HEK293 (cell line): ENCODE measurements at regions not wholly inside any gene's neighbourhood (a gene's known extent, or its start where the extent isn't known, plus 50 kb on each side); places are given as distances from the start of the nearest gene placed in this dataset.

Source experiments
- CTCF ChIA-PET: fragments of 350-600 bp; formaldehyde crosslinking; extraction: SDS; loops from one replicate; lab custom pipeline; 2021; ENCODE audit warnings: antibody characterized with exemption; lab: Yijun Ruan, JAX
- POLR2A ChIA-PET: fragments of 300-600 bp; formaldehyde crosslinking; extraction: SDS; loops from one replicate; lab custom pipeline; 2020; ENCODE audit warnings: antibody characterized with exemption, inconsistent platforms; lab: Yijun Ruan, JAX
- H3K27ac ChIP-seq: fragments of 200-500 bp; sonication (Bioruptor generic); 2 replicates; pipeline ENCODE4 v1.5.1; 2014; ENCODE audit warnings: low read depth, low read length, control low read depth, inconsistent platforms; ENCODE audit errors: extremely low read depth
- H3K36me3 ChIP-seq, 2 experiments: fragments of 200-500 bp in 1 of 2; sonication (Bioruptor generic) in 1 of 2; 1 replicate in 1 of 2; 2 replicates in 1 of 2; pipeline ENCODE4 v1.5.1; 2014 to 2017; ENCODE audit warnings: inconsistent platforms in 2 of 2, low read length in 2 of 2; ENCODE audit not compliant: control insufficient read depth in 2 of 2, insufficient read depth in 1 of 2
- H3K4me1 ChIP-seq: fragments of 200-500 bp; sonication (Bioruptor generic); 2 replicates; pipeline ENCODE4 v1.5.1; 2014; ENCODE audit warnings: mild to moderate bottlenecking, low read length, inconsistent platforms; ENCODE audit not compliant: control insufficient read depth, insufficient read depth
- H3K4me3 ChIP-seq: 2 replicates; pipeline ENCODE4 v1.5.1; 2011; ENCODE audit warnings: low read depth, mild to moderate bottlenecking, control low read depth, low read length, moderate library complexity
- H3K9me3 ChIP-seq: fragments of 200-500 bp; sonication (Bioruptor generic); 2 replicates; pipeline ENCODE4 v1.5.1; 2014; ENCODE audit warnings: low read depth, low read length, inconsistent platforms; ENCODE audit not compliant: control insufficient read depth, insufficient read depth
- FEZF1 ChIP-seq: fragments of 450-650 bp; formaldehyde crosslinking; IDR thresholded peaks from 2 replicates; pipeline ENCODE4 v1.5.1; 2016; ENCODE audit warnings: missing biosample characterization, missing genetic modification characterization
- GLIS2 ChIP-seq: fragments of 450-650 bp; formaldehyde crosslinking; IDR thresholded peaks from 2 replicates; pipeline ENCODE4 v1.5.1; 2016; ENCODE audit warnings: missing biosample characterization, missing genetic modification characterization
- HOXD13 ChIP-seq: sonication (generic); formaldehyde crosslinking; IDR thresholded peaks from 2 replicates; pipeline ENCODE4 v1.8.0; 2022; ENCODE audit warnings: missing genetic modification reagents, borderline replicate concordance
- KLF1 ChIP-seq: fragments of 450-650 bp; formaldehyde crosslinking; IDR thresholded peaks from 2 replicates; pipeline ENCODE4 v1.5.1; 2016; ENCODE audit warnings: missing biosample characterization, missing genetic modification characterization
- KLF9 ChIP-seq: fragments of 450-650 bp; formaldehyde crosslinking; IDR thresholded peaks from 2 replicates; pipeline ENCODE4 v1.5.1; 2016; ENCODE audit warnings: missing biosample characterization, missing genetic modification characterization, low read depth
- SALL2 ChIP-seq: fragments of 450-650 bp; formaldehyde crosslinking; IDR thresholded peaks from 2 replicates; pipeline ENCODE4 v1.5.0; 2017; ENCODE audit warnings: missing biosample characterization, mild to moderate bottlenecking, missing genetic modification characterization, borderline replicate concordance
- YY1 ChIP-seq: fragments of 450-650 bp; formaldehyde crosslinking; IDR thresholded peaks from 2 replicates; pipeline ENCODE4 v1.5.1; 2018; ENCODE audit warnings: missing biosample characterization, missing genetic modification characterization
- YY2 ChIP-seq: fragments of 450-650 bp; formaldehyde crosslinking; IDR thresholded peaks from 2 replicates; pipeline ENCODE4 v1.5.1; 2016; ENCODE audit warnings: missing biosample characterization, missing genetic modification characterization
- ZEB2 ChIP-seq: fragments of 450-650 bp; formaldehyde crosslinking; IDR thresholded peaks from 2 replicates; pipeline ENCODE4 v1.5.1; 2016; ENCODE audit warnings: missing biosample characterization, missing genetic modification characterization
- ZFHX2 ChIP-seq: fragments of 450-650 bp; formaldehyde crosslinking; conservative IDR thresholded peaks from 2 replicates; pipeline ENCODE4 v1.5.1; 2016; ENCODE audit warnings: missing biosample characterization, missing genetic modification characterization
- ZFP41 ChIP-seq: fragments of 450-650 bp; formaldehyde crosslinking; IDR thresholded peaks from 2 replicates; pipeline ENCODE4 v1.5.1; 2016; ENCODE audit warnings: missing biosample characterization, missing genetic modification characterization, borderline replicate concordance
- ZNF10 ChIP-seq: fragments of 450-650 bp; formaldehyde crosslinking; IDR thresholded peaks from 2 replicates; pipeline ENCODE4 v1.5.1; 2017; ENCODE audit warnings: missing biosample characterization, missing genetic modification characterization
- ZNF155 ChIP-seq: fragments of 450-650 bp; formaldehyde crosslinking; IDR thresholded peaks from 2 replicates; pipeline ENCODE4 v1.5.1; 2016; ENCODE audit warnings: missing biosample characterization, missing genetic modification characterization
- ZNF211 ChIP-seq: fragments of 450-650 bp; formaldehyde crosslinking; IDR thresholded peaks from 2 replicates; pipeline ENCODE4 v1.5.1; 2016; ENCODE audit warnings: low read depth, missing biosample characterization, missing genetic modification characterization
- ZNF391 ChIP-seq: fragments of 450-650 bp; formaldehyde crosslinking; IDR thresholded peaks from 2 replicates; pipeline ENCODE4 v1.5.1; 2016; ENCODE audit warnings: low read depth, missing biosample characterization, missing genetic modification characterization, borderline replicate concordance
- ZNF404 ChIP-seq: fragments of 450-650 bp; formaldehyde crosslinking; IDR thresholded peaks from 2 replicates; pipeline ENCODE4 v1.5.1; 2017; ENCODE audit warnings: missing biosample characterization, missing genetic modification characterization
- ZNF423 ChIP-seq: fragments of 450-650 bp; formaldehyde crosslinking; IDR thresholded peaks from 2 replicates; pipeline ENCODE4 v1.5.1; 2016; ENCODE audit warnings: missing biosample characterization, missing genetic modification characterization
- ZNF426 ChIP-seq: fragments of 450-650 bp; formaldehyde crosslinking; IDR thresholded peaks from 2 replicates; pipeline ENCODE4 v1.5.1; 2017; ENCODE audit warnings: missing biosample characterization, missing genetic modification characterization, mild to moderate bottlenecking, inconsistent platforms, moderate library complexity
- ZNF530 ChIP-seq: fragments of 450-650 bp; formaldehyde crosslinking; IDR thresholded peaks from 2 replicates; pipeline ENCODE4 v1.5.1; 2016; ENCODE audit warnings: low read depth, missing biosample characterization, missing genetic modification characterization
- ZNF610 ChIP-seq: fragments of 450-650 bp; formaldehyde crosslinking; IDR thresholded peaks from 2 replicates; pipeline ENCODE4 v1.5.1; 2016; ENCODE audit warnings: missing biosample characterization, missing genetic modification characterization, borderline replicate concordance
- ZNF768 ChIP-seq: fragments of 450-650 bp; formaldehyde crosslinking; IDR thresholded peaks from 2 replicates; pipeline ENCODE4 v1.5.1; 2018; ENCODE audit warnings: missing biosample characterization, mild to moderate bottlenecking, missing genetic modification characterization
- ZNF776 ChIP-seq: fragments of 450-650 bp; formaldehyde crosslinking; IDR thresholded peaks from 2 replicates; pipeline ENCODE4 v1.5.0; 2017; ENCODE audit warnings: missing biosample characterization, missing genetic modification characterization, borderline replicate concordance
- ZNF837 ChIP-seq: fragments of 450-650 bp; formaldehyde crosslinking; IDR thresholded peaks from 2 replicates; pipeline ENCODE4 v1.5.1; 2016; ENCODE audit warnings: missing biosample characterization, missing genetic modification characterization
- TF ChIP-seq, protein P1 (sequence below): fragments of 450-650 bp; formaldehyde crosslinking; IDR thresholded peaks from 2 replicates; pipeline ENCODE4 v1.5.1; 2016; ENCODE audit warnings: missing biosample characterization, missing genetic modification characterization
- TF ChIP-seq, protein P2 (sequence below): fragments of 450-650 bp; formaldehyde crosslinking; IDR thresholded peaks from 2 replicates; pipeline ENCODE4 v1.5.1; 2017; ENCODE audit warnings: missing biosample characterization, missing genetic modification characterization
- TF ChIP-seq, protein P3 (sequence below): fragments of 450-650 bp; formaldehyde crosslinking; IDR thresholded peaks from 2 replicates; pipeline ENCODE4 v1.5.1; 2016; ENCODE audit warnings: missing biosample characterization, missing genetic modification characterization, low read depth

DNA sequence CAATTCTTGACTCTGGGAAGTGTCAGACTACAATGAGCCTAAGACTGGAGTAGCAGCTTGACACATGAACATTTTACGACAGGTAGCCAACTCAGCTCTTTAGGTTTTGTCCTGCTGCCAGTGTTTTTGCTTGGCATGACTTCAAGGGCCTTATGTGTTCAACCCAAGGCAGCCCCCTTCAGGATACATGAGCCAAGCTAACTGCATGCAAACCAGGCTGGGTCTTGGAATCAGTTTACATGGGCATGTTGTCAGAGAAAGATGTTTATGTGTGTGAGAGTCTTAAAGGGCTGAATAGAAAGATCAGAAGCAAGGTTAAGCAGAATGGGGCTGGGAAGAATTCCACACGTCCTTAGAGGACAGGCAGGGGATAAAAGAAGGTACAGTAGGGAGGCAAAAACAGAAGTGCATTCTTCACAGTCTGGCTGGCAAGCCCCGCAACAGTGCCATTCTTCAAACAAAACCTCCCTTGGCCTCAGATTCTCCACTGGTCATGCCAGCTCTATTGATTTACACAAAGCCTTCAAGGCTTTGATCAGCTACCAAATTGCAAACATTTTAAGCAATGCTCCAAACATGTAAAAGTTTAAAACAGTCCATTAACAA, 97.3 kb downstream of the NKX6-1 start:
- Histone ChIP-seq H3K4me1 (no peaks in the 10 kb centered on the region), H3K27ac (no peak overlapping the region), H3K4me3 (no peak overlapping the region), H3K9me3 (no peaks in the 10 kb centered on the region), H3K36me3 (no peaks in the 10 kb centered on the region)
- ChIA-PET CTCF (no interaction called here), POLR2A (no interaction called here)
- TF ChIP-seq SALL2 (tag by site-specific recombination), result no peak
- TF ChIP-seq ZNF10, result no peak
- no peak for TF ChIP-seq GLIS2 (tag by site-specific recombination)
- TF ChIP-seq ZNF155 (tag by site-specific recombination), result no peak
- TF ChIP-seq ZNF211 (tag by site-specific recombination), result no peak
- no peak for TF ChIP-seq ZNF530 (tag by site-specific recombination)
- no peak for TF ChIP-seq ZNF391 (tag by site-specific recombination)

DNA sequence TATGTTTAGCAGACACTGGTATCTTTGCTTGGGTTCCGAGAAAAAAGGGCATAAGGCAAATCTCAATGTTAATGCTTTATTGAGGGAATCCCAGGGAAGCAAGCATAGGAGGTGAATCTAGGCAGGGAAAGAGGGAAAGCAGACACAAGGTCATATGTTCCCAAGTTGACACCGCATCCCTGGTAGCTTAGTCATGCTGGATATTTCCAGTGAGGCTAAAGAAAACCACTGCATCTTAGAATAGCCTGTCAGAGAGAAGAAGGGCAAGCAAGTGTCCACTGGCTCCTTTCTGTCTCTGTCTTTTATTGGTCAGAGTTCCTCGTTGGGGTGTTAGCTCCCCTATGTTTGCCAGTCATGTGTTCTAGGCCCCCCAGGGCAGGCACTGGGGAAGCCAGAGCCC, 104.7 kb downstream of the NKX6-1 start:
- no peak for TF ChIP-seq ZNF837 (tag by site-specific recombination)
- no peak for TF ChIP-seq YY2
- Histone ChIP-seq H3K9me3 (no peaks in the 10 kb centered on the region), H3K27ac (no peak overlapping the region), H3K4me1 (no peaks in the 10 kb centered on the region), H3K36me3 (no peaks in the 10 kb centered on the region), H3K4me3 (no peak overlapping the region)
- ChIA-PET POLR2A (no interaction called here), CTCF (no interaction called here)

DNA sequence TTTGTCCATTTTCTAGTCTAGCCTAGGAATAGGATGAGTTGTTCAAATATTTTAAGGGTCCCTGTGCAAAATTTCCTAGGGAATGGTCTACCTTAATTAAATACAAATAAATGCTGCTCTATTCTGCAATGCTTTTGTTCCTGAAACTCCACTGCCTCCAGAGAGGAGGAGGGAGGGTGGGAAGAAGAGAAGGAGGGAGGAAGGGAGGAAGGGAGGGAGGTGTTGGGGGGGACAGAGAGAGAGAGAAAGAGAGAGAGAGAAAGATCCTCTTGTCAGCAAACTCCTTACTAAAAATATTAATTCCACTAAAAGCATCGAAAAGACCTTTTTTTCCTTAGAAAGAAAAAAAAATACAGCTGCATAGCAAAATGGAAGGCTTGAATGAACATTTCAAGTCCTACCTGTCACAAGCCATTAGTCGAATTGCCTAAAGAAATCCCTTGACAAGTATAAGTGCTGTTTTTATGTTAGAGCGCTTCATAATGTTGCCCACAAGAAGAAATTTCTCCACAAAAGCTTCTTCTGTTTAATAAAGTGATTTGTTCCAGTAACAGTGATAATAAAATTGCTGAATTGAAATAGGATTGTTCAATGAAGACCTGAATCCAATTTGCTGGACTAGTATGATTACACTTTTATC, 106.0 kb downstream of the NKX6-1 start:
- H3K27ac ChIP-seq, result no peak overlapping the region
- no peak overlapping the region for H3K4me3 ChIP-seq
- no peaks in the 10 kb centered on the region for H3K4me1 ChIP-seq
- no peaks in the 10 kb centered on the region for H3K9me3 ChIP-seq
- TF ChIP-seq, protein P1, sequence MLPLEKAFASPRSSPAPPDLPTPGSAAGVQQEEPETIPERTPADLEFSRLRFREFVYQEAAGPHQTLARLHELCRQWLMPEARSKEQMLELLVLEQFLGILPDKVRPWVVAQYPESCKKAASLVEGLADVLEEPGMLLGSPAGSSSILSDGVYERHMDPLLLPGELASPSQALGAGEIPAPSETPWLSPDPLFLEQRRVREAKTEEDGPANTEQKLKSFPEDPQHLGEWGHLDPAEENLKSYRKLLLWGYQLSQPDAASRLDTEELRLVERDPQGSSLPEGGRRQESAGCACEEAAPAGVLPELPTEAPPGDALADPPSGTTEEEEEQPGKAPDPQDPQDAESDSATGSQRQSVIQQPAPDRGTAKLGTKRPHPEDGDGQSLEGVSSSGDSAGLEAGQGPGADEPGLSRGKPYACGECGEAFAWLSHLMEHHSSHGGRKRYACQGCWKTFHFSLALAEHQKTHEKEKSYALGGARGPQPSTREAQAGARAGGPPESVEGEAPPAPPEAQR, result no peak
- no peak for TF ChIP-seq KLF1 (tag by site-specific recombination)
- TF ChIP-seq ZNF423 (tag by site-specific recombination), result no peak
- no peak for TF ChIP-seq HOXD13
- no peak for TF ChIP-seq FEZF1 (tag by site-specific recombination)
- no peak for TF ChIP-seq ZFHX2 (tag by site-specific recombination)
- no peak for TF ChIP-seq ZNF776
- no peak for TF ChIP-seq ZNF768 (tag by site-specific recombination)
- no peak for TF ChIP-seq ZEB2
- TF ChIP-seq ZNF404 (tag by site-specific recombination), result no peak
- no peak for TF ChIP-seq YY1 (tag by site-specific recombination)
- no peak for TF ChIP-seq KLF9
- TF ChIP-seq, protein P2, sequence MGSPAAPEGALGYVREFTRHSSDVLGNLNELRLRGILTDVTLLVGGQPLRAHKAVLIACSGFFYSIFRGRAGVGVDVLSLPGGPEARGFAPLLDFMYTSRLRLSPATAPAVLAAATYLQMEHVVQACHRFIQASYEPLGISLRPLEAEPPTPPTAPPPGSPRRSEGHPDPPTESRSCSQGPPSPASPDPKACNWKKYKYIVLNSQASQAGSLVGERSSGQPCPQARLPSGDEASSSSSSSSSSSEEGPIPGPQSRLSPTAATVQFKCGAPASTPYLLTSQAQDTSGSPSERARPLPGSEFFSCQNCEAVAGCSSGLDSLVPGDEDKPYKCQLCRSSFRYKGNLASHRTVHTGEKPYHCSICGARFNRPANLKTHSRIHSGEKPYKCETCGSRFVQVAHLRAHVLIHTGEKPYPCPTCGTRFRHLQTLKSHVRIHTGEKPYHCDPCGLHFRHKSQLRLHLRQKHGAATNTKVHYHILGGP, result no peak
- TF ChIP-seq ZFP41 (tag by site-specific recombination), result no peak
- TF ChIP-seq ZNF610, result no peak
- no peak for TF ChIP-seq ZNF426 (tag by site-specific recombination)
- TF ChIP-seq, protein P3, sequence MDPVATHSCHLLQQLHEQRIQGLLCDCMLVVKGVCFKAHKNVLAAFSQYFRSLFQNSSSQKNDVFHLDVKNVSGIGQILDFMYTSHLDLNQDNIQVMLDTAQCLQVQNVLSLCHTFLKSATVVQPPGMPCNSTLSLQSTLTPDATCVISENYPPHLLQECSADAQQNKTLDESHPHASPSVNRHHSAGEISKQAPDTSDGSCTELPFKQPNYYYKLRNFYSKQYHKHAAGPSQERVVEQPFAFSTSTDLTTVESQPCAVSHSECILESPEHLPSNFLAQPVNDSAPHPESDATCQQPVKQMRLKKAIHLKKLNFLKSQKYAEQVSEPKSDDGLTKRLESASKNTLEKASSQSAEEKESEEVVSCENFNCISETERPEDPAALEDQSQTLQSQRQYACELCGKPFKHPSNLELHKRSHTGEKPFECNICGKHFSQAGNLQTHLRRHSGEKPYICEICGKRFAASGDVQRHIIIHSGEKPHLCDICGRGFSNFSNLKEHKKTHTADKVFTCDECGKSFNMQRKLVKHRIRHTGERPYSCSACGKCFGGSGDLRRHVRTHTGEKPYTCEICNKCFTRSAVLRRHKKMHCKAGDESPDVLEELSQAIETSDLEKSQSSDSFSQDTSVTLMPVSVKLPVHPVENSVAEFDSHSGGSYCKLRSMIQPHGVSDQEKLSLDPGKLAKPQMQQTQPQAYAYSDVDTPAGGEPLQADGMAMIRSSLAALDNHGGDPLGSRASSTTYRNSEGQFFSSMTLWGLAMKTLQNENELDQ (tag by site-specific recombination), result no peak
- CTCF ChIA-PET, result no interaction called here
- POLR2A ChIA-PET, result no interaction called here
- H3K36me3 ChIP-seq, result no peaks in the 10 kb centered on the region
